Suppressor macrophage (primary cell): ENCODE measurements at regions not wholly inside any gene's neighbourhood (a gene's known extent, or its start where the extent isn't known, plus 50 kb on each side); places are given as distances from the start of the nearest gene placed in this dataset.
A peak's percentile ranks its signal among the peaks of the same experiment; 100 is the strongest.

ENCODE experiments used
- DNase-seq, 4 experiments: peaks; one replicate each; pipeline ENCODE4 v3.0.0-alpha.2; 2020 to 2022

DNA sequence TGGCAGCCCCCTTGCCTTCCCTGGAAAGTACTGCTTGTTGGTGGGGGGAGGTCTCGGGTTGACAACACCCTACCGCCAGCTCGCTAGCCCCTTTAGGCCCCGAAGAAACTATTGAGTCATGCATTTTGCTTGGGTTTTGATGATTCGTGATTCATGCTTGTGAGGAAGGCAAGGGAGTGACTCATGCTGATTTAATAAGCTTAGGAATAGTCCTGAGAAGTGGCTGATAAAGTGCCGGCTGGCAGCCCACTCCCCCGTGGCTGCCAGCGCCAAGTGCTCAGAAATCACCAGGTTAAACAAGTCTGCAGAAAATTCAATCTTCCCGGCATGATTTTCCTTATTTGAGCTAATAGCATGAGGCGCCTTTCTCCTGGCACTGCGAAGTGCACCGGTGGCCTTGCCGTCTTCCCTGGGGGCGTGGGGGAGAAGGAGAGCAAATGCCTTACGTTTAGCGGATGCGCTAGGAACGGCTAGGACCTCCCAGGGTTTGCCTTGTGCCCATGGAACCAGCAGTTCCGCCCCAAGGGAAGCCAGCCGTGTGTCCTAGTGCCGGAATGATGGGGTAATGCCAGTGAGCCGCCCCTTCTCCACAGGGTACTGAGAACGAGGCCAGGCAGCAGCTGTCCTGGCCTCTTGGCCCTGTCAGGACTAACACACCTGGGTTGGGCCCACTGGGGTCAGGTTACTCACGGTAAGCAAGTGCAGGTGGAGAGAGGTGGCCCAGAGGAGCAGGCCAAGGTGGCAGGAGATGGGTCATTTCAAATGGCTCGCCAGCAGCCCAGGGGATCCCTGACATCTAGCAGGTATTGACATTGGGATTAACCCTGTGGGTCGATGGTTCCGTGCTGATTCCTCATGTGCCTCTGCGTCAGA, 151.9 kb downstream of the MACROH2A1 start:
- DNase-seq = peak; percentile 43 to 78 (median 74)

GRCh38 chr5:135246605-135246922, 152.5 kb downstream of the MACROH2A1 start:
- DNase-seq = peak in 2 of 4 experiments; percentile 24 to 34

GRCh38 chr5:135245521-135246499, 153.2 kb downstream of the MACROH2A1 start:
- peak; percentile 55 to 77 (median 74) for DNase-seq

GRCh38 chr5:135244620-135245021, 154.4 kb downstream of the MACROH2A1 start:
- no peak for DNase-seq

GRCh38 chr5:135243556-135244285, 155.3 kb downstream of the MACROH2A1 start:
- DNase-seq = no peak

DNA sequence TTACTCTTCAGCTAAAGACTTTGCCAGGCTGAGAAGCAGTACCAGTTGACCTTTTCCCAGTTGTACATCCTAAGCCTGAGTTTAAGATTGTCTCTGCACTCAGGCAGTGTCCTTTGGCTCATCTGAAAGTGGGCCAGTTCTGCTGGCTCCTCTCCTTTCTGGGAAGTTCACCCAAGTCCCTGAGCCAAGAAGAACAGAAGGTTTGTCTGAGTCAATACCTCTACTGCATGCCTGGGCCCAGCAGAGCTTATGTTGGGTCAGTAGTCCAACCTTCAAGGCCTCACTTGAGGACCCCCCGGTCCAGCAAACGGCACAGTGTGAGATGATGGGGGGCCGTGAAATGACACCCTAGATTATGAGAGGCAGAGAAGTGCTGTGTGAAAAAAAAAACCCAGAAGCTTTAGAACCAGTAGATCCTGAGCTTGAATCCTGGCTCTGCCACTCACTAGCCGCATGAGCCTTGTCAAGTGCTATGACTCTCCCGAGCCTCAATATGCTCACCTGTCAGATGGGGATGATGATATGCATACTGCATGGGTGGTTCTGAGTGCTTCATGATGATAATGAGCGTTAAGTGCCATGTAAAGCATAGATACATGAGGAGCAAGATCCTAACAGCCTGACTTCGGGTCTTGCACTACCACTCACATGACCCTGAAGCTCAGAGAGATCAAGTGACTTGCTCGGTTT, 156.0 kb downstream of the MACROH2A1 start:
- DNase-seq = no peak

DNA sequence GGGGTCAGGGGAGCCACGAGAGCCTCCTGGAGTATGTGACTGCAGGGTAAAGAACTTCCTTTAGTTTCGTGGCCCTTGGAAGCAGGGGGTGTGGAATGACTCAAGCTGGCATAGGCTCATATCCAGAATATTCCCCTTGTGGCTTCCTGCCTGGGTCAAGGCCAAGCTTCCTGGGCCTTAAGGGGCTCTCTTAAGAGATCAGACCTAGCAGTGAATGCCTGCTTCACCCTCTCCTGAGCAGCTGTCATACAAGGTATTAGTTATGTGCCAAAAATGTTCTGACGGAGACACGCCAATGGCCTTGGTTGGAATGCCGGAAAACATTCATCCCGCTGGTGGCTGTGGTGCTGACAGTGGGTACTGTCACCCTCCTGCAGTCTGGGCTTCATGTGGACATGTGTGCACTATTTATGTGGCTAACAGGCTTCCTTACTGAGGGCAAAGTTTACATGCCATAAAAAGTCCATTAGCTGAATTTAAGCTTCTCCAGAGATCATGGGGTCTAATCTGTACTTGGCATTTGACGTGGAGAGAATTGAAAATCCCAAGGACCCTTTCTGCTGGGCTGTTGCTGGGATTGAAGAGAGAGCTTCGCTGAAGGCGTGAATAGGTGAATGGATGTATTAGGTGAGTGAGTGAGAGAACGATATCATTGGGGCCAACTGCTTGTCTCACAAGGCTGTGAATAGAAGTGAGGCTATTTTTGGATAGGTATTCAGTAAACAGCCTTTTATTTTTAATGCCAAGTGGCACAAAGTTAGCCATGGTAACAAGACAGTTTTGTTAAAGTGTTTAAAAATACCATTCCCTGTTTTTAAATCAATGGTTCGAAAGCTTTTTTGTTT, 156.8 kb downstream of the MACROH2A1 start:
- peak in 3 of 4 experiments; percentile 19 to 36 (median 24) for DNase-seq

DNA sequence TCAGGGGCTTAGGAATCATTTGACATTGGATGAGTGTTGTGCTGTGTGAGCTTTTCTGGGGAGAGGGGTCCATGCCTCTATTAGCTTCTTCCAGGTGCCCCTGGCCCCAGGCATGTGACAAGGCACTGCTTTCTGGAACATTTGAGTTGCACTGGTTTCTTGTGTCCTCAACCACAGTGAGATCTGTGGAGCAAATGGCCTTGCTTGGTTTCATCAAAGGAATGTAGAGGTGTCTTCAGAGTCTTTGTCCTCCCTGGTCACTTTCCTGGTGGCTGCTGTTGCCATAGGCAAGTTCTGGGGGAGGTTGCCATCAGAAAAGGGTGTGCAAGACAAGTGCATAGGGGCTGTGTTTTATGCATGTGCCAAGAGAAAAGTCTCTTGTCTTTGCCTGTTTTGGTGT, 157.5 kb downstream of the MACROH2A1 start:
- no peak for DNase-seq

DNA sequence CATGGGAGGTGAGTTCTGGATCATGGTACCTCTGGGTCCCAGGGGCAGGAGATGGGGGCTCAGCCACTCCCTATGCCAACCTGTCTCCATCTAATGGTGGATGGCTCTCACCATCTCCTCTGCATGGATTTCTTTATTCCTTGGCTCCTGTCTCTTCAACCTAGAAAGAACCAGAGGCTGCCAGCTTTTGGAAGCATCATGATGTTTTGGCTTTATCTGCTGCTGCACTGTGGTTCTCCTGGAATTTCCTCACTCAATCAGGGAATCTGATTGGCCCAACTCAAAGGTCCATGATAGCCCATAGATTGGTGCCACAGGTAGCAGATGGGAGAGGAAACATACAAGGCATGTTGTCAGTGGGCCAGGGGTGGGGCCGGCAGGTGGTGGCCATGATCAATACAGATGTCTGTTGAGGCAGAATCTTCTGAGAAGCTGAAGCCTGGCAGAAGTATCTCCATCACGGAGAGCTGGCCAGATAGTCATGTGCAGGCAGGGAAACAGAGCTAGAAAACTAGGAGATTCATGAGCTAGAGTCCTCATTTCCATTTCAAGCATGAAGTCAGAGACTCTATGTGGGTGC, 158.2 kb downstream of the MACROH2A1 start:
- DNase-seq = no peak

GRCh38 chr5:135240283-135240633, 158.8 kb downstream of the MACROH2A1 start:
- DNase-seq = no peak

GRCh38 chr5:135239453-135240282, 159.4 kb downstream of the MACROH2A1 start:
- DNase-seq = no peak

- DNase-seq = no peak
Observed at GRCh38 chr5:135238622-135239452, 160.2 kb downstream of the MACROH2A1 start.

DNA sequence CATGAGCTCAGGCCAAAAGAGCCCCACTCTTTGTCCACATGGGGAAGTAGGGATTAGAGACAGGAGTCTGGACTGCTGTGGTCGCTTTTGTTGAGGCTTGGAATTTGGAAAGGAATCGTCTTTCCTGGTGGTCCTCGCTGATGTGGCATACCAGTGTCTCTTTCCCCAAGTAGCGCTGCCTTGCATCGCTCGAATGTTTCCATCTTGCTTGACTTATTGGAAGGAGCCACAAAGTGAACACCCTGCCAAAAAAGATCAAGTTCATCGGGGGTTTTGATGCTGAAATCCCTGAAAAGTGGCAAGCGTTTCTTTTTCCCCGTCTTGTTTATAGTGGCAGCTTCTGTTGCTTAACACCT, 161.3 kb downstream of the MACROH2A1 start:
- DNase-seq = no peak

DNA sequence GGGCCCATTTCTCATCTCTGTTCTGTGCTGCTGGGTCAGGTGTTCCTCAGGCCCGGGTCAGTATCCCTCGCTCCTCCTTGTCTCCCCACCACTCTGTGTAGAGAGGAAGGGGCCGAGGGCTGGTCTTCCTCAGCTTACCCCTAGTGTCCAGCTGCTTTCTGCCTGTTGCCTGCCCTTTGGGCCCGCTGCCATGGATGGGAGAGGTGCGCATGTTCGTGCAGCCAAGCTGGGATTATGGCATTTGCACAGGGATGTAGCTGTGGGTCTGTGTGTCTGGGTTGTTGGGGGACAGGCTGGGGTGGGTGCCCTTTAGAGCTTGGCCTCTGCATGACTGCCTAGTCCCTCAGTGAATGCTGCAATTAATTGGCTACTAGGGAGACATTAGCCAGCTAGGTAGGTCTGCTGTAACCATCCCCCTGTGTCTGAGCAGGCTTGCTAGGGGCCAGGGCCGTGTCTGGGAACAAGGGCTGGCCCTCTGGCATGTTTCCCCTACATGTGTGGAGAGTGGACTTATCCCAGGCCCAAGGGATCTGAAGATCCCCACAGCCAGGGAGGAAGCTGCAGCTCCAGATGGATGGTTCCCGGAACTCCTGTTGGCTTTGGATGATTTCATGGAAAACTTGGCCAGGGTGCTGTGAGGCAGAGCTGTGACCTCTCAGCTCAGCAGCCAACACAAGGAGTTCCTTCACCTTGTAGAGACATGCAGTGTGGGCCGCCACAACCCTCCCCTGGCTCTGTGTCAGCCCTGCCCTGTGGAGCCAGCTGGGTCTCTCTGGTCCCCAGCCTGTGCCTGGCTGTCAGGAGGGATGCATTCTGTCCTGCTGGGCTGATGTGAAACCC, 161.9 kb downstream of the MACROH2A1 start:
- no peak for DNase-seq

GRCh38 chr5:135236228-135236907, 162.7 kb downstream of the MACROH2A1 start:
- DNase-seq = no peak

DNA sequence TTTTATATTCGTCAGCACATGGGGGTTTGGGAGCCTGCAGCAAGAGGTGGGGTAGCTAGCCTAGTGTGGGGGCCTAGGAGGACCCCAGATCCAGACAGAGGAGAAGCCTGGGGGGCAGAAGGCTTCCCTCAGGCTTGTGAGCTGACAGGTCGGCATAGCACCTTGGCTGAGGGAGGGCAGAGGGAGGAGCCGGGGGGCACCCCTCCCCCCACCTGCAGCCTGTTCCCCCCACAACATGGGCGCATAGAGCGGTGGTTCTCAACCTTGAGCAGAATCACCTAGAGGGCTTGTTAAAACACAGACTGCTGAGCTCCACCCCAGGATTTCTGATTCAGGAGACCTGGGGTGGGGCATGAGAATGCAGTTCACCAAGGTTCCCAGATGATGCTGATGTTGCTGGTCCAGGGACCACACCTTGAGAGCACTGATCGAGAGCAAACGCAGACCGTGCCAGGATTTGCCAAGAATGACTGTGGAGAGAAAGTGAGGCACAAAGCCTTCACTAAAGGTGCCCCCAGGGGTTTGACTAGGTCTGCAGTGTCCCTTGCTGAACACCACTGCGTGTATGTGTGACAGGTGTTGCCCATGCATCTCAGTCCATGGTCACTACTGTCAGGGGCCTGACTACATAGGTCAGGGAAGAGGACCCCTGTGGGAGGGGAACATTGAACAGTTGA, 163.3 kb downstream of the MACROH2A1 start:
- DNase-seq = no peak
